ENCODE measurements at regions not wholly inside any gene's neighbourhood (a gene's known extent, or its start where the extent isn't known, plus 50 kb on each side); places are given as distances from the start of the nearest gene placed in this dataset.

DNA sequence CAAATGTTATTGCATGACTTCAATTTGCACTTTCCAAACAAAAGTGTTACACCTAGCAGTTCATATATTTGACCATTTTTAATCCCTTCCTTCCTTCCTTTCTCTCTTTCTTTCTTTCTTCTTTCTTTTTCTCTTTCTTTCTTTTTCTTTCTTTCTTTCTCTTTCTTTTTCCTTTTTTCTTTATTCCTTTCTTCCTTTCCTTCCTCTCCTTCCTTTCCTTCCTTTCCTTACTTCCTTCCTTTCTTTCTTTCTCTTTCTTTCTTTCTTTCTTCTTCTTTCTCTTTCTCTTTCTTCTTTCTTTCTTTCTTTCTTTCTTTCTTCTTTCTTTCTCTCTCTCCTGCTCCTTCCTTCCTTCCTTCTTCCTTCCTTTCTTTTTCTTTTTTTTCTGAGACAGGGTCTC is 146.7 kb upstream of the ALKAL2 start:
- TF ChIP-seq POLR2AphosphoS5 (IDR thresholded peaks at IDR 0.05; ENCODE audit: low read depth, low read length) (no peak), EZH2 (IDR thresholded peaks at IDR 0.05) (no peak)
- TF ChIP-seq, protein P1, sequence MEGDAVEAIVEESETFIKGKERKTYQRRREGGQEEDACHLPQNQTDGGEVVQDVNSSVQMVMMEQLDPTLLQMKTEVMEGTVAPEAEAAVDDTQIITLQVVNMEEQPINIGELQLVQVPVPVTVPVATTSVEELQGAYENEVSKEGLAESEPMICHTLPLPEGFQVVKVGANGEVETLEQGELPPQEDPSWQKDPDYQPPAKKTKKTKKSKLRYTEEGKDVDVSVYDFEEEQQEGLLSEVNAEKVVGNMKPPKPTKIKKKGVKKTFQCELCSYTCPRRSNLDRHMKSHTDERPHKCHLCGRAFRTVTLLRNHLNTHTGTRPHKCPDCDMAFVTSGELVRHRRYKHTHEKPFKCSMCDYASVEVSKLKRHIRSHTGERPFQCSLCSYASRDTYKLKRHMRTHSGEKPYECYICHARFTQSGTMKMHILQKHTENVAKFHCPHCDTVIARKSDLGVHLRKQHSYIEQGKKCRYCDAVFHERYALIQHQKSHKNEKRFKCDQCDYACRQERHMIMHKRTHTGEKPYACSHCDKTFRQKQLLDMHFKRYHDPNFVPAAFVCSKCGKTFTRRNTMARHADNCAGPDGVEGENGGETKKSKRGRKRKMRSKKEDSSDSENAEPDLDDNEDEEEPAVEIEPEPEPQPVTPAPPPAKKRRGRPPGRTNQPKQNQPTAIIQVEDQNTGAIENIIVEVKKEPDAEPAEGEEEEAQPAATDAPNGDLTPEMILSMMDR (IDR thresholded peaks at IDR 0.05 in 2 of 3, conservative IDR thresholded peaks at IDR 0.05 in 1 of 3; ENCODE audit: borderline replicate concordance in 1 of 3, insufficient read depth in 1 of 3, low read depth in 2 of 3, low read length in 2 of 3), result no peak
- TF ChIP-seq, protein P2, sequence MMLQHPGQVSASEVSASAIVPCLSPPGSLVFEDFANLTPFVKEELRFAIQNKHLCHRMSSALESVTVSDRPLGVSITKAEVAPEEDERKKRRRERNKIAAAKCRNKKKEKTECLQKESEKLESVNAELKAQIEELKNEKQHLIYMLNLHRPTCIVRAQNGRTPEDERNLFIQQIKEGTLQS (IDR thresholded peaks at IDR 0.05), result no peak

All from HCT116 (cell line).